GM23338 (cell line): ENCODE measurements at regions not wholly inside any gene's neighbourhood (a gene's known extent, or its start where the extent isn't known, plus 50 kb on each side); places are given as distances from the start of the nearest gene placed in this dataset.

Experiments
- ATAC-seq: fragments of 200-7000 bp; cut with Tn5 transposase; 3 replicates; pipeline ENCODE4 v1.9.1; 2020
- DNase-seq: peaks from one replicate; pipeline ENCODE4 v3.0.0-alpha.2; 2015; ENCODE audit warnings: low spot score
- H2AFZ ChIP-seq: fragments of 200-600 bp; sonication (generic); 2 replicates; pipeline ENCODE4 v1.8.0; 2016; ENCODE audit warnings: antibody characterized with exemption, mild to moderate bottlenecking, moderate library complexity
- H3F3A ChIP-seq: fragments of 200-600 bp; sonication (generic); replicated peaks from 2 replicates; pipeline ENCODE4 v1.8.0; 2017; ENCODE audit warnings: antibody characterized with exemption, mixed run types, low read depth
- H3K27ac ChIP-seq: fragments of 200-600 bp; sonication (generic); 2 replicates; pipeline ENCODE4 v1.6.1; 2016; ENCODE audit warnings: low read depth
- H3K27me3 ChIP-seq: fragments of 200-600 bp; sonication (generic); 2 replicates; pipeline ENCODE4 v1.8.0; 2016; ENCODE audit warnings: mild to moderate bottlenecking, mixed run types, moderate library complexity; ENCODE audit not compliant: insufficient read depth
- H3K36me3 ChIP-seq: fragments of 200-600 bp; sonication (generic); 2 replicates; pipeline ENCODE4 v1.8.0; 2016; ENCODE audit warnings: mild to moderate bottlenecking; ENCODE audit not compliant: insufficient read depth
- H3K4me1 ChIP-seq: fragments of 200-600 bp; sonication (generic); 2 replicates; pipeline ENCODE4 v1.8.0; 2016; ENCODE audit warnings: mild to moderate bottlenecking, moderate library complexity; ENCODE audit not compliant: insufficient read depth
- H3K4me2 ChIP-seq: fragments of 200-600 bp; sonication (generic); 2 replicates; pipeline ENCODE4 v1.7.1; 2017; ENCODE audit warnings: mixed run types
- H3K4me3 ChIP-seq: fragments of 200-600 bp; sonication (generic); 2 replicates; pipeline ENCODE4 v1.6.1; 2016; ENCODE audit warnings: mixed run types
- H3K79me2 ChIP-seq: fragments of 200-600 bp; sonication (generic); replicated peaks from 2 replicates; pipeline ENCODE4 v1.8.0; 2017; ENCODE audit warnings: mild to moderate bottlenecking; ENCODE audit not compliant: insufficient read depth
- H3K9me2 ChIP-seq: fragments of 200-600 bp; sonication (generic); 2 replicates; pipeline ENCODE4 v1.8.0; 2017; ENCODE audit not compliant: insufficient read depth
- H4K20me1 ChIP-seq: fragments of 200-600 bp; sonication (generic); replicated peaks from 2 replicates; pipeline ENCODE4 v1.8.0; 2017; ENCODE audit warnings: mild to moderate bottlenecking; ENCODE audit not compliant: insufficient read depth
- H3K27ac Mint-ChIP-seq: 2 replicates; pipeline ENCODE4 v1.8.0; 2020; ENCODE audit warnings: inconsistent platforms, mild to moderate bottlenecking, moderate library complexity, mixed read lengths
- H3K27me3 Mint-ChIP-seq: 3 replicates; pipeline ENCODE4 v1.8.0; 2022; ENCODE audit warnings: low read depth, mild to moderate bottlenecking, moderate library complexity, mixed read lengths, inconsistent platforms; ENCODE audit not compliant: insufficient read depth, poor library complexity
- H3K36me3 Mint-ChIP-seq: 3 replicates; pipeline ENCODE4 v1.8.0; 2021; ENCODE audit warnings: low read depth, mild to moderate bottlenecking, inconsistent platforms, moderate library complexity, mixed read lengths
- H3K4me1 Mint-ChIP-seq: 3 replicates; pipeline ENCODE4 v1.8.0; 2020; ENCODE audit warnings: mild to moderate bottlenecking, inconsistent platforms, mixed read lengths
- H3K4me3 Mint-ChIP-seq: 3 replicates; pipeline ENCODE4 v1.8.0; 2021; ENCODE audit warnings: moderate library complexity, mild to moderate bottlenecking, inconsistent platforms, mixed read lengths
- H3K9me3 Mint-ChIP-seq: 3 replicates; pipeline ENCODE4 v1.8.0; 2020; ENCODE audit warnings: moderate library complexity, mild to moderate bottlenecking, inconsistent platforms, mixed read lengths
- CREB1 ChIP-seq: fragments of 250-450 bp; sonication (Bioruptor Pico); IDR thresholded peaks from 2 replicates; pipeline ENCODE4 v1.5.0; 2020; ENCODE audit warnings: low read depth, mild to moderate bottlenecking, moderate library complexity
- ETS1 ChIP-seq: IDR thresholded peaks from 2 replicates; pipeline ENCODE4 v1.6.1; 2016; ENCODE audit warnings: antibody characterized with exemption
- EZH2 ChIP-seq: fragments of 200-600 bp; sonication (generic); IDR thresholded peaks from one replicate; pipeline ENCODE4 v1.8.0; 2017; ENCODE audit warnings: antibody characterized with exemption, mild to moderate bottlenecking, low read depth; ENCODE audit not compliant: unreplicated experiment
- EZH2phosphoT487 ChIP-seq: fragments of 200-600 bp; sonication (generic); IDR thresholded peaks from one replicate; pipeline ENCODE4 v1.8.1; 2018; ENCODE audit warnings: antibody characterized with exemption; ENCODE audit not compliant: unreplicated experiment
- JUNB ChIP-seq: IDR thresholded peaks from one replicate; pipeline ENCODE4 v1.6.1; 2016; ENCODE audit warnings: antibody characterized with exemption; ENCODE audit not compliant: unreplicated experiment
- NANOG ChIP-seq: IDR thresholded peaks from 2 replicates; pipeline ENCODE4 v1.6.1; 2016; ENCODE audit warnings: antibody characterized with exemption, borderline replicate concordance
- POLR2AphosphoS5 ChIP-seq: IDR thresholded peaks from 2 replicates; pipeline ENCODE4 v1.6.1; 2016; ENCODE audit warnings: antibody characterized with exemption, low read depth
- STAT1 ChIP-seq: IDR thresholded peaks from one replicate; pipeline ENCODE4 v1.6.1; 2016; ENCODE audit warnings: antibody characterized with exemption; ENCODE audit not compliant: unreplicated experiment
- ZNF114 ChIP-seq: fragments of 250-450 bp; sonication (Bioruptor Pico); IDR thresholded peaks from 2 replicates; pipeline ENCODE4 v1.5.0; 2020; ENCODE audit warnings: mild to moderate bottlenecking, moderate library complexity
- ZNF331 ChIP-seq: fragments of 250-450 bp; sonication (Bioruptor Pico); IDR thresholded peaks from 2 replicates; pipeline ENCODE4 v1.5.0; 2020; ENCODE audit warnings: low read depth, mild to moderate bottlenecking, moderate library complexity
- ZNF462 ChIP-seq: fragments of 250-450 bp; sonication (Bioruptor Pico); IDR thresholded peaks from 2 replicates; pipeline ENCODE4 v1.5.0; 2020; ENCODE audit warnings: mild to moderate bottlenecking, moderate library complexity
- TF ChIP-seq, protein P1 (sequence below), 2 experiments: fragments of 200-600 bp in 1 of 2; sonication (generic) in 1 of 2; conservative IDR thresholded peaks; 2 replicates each; pipeline versions ENCODE4 v1.5.1 to v1.6.1; 2016 to 2017; ENCODE audit warnings: antibody characterized with exemption in 2 of 2, low read depth in 2 of 2, mild to moderate bottlenecking in 2 of 2, moderate library complexity in 1 of 2
- TF ChIP-seq, protein P2 (sequence below): IDR thresholded peaks from one replicate; pipeline ENCODE4 v1.6.1; 2018; ENCODE audit warnings: antibody characterized with exemption; ENCODE audit not compliant: unreplicated experiment

GRCh38 chr13:44695520-44695919 is 119.4 kb upstream of the TSC22D1 start:
- peaks cover 5% of the 10 kb centered on the region for H3K9me2 ChIP-seq
- no peaks in the 10 kb centered on the region for H3K36me3 Mint-ChIP-seq
- H3K9me3 Mint-ChIP-seq, result no peaks in the 10 kb centered on the region
- no peaks in the 10 kb centered on the region for H3K4me1 Mint-ChIP-seq
- no peaks in the 10 kb centered on the region for H3K4me1 ChIP-seq
- H4K20me1 ChIP-seq, result no peaks in the 10 kb centered on the region
- H2AFZ ChIP-seq, result no peak overlapping the region
- no peaks in the 10 kb centered on the region for H3F3A ChIP-seq
- H3K36me3 ChIP-seq, result no peaks in the 10 kb centered on the region; the same call in 1 of the 2 replicates
- no peaks in the 10 kb centered on the region for H3K79me2 ChIP-seq
- ATAC-seq (no peak), DNase-seq (no peak)
- H3K27ac ChIP-seq, result no peak overlapping the region
- no peak overlapping the region; the same call in 1 of the 2 replicates for H3K27ac Mint-ChIP-seq
- no peaks in the 10 kb centered on the region for H3K27me3 Mint-ChIP-seq
- H3K27me3 ChIP-seq, result no peaks in the 10 kb centered on the region
- TF ChIP-seq ZNF114 (no peak), POLR2AphosphoS5 (no peak), EZH2 (no peak), EZH2phosphoT487 (no peak), CREB1 (CRISPR knock-in tag) (no peak), STAT1 (no peak), ETS1 (no peak), JUNB (no peak), NANOG (no peak), ZNF462 (CRISPR knock-in tag) (no peak), ZNF331 (CRISPR knock-in tag) (no peak)
- TF ChIP-seq, protein P1, sequence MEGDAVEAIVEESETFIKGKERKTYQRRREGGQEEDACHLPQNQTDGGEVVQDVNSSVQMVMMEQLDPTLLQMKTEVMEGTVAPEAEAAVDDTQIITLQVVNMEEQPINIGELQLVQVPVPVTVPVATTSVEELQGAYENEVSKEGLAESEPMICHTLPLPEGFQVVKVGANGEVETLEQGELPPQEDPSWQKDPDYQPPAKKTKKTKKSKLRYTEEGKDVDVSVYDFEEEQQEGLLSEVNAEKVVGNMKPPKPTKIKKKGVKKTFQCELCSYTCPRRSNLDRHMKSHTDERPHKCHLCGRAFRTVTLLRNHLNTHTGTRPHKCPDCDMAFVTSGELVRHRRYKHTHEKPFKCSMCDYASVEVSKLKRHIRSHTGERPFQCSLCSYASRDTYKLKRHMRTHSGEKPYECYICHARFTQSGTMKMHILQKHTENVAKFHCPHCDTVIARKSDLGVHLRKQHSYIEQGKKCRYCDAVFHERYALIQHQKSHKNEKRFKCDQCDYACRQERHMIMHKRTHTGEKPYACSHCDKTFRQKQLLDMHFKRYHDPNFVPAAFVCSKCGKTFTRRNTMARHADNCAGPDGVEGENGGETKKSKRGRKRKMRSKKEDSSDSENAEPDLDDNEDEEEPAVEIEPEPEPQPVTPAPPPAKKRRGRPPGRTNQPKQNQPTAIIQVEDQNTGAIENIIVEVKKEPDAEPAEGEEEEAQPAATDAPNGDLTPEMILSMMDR (conservative IDR thresholded peaks at IDR 0.05; ENCODE audit: low read depth in 2 of 2), result no peak
- TF ChIP-seq, protein P2, sequence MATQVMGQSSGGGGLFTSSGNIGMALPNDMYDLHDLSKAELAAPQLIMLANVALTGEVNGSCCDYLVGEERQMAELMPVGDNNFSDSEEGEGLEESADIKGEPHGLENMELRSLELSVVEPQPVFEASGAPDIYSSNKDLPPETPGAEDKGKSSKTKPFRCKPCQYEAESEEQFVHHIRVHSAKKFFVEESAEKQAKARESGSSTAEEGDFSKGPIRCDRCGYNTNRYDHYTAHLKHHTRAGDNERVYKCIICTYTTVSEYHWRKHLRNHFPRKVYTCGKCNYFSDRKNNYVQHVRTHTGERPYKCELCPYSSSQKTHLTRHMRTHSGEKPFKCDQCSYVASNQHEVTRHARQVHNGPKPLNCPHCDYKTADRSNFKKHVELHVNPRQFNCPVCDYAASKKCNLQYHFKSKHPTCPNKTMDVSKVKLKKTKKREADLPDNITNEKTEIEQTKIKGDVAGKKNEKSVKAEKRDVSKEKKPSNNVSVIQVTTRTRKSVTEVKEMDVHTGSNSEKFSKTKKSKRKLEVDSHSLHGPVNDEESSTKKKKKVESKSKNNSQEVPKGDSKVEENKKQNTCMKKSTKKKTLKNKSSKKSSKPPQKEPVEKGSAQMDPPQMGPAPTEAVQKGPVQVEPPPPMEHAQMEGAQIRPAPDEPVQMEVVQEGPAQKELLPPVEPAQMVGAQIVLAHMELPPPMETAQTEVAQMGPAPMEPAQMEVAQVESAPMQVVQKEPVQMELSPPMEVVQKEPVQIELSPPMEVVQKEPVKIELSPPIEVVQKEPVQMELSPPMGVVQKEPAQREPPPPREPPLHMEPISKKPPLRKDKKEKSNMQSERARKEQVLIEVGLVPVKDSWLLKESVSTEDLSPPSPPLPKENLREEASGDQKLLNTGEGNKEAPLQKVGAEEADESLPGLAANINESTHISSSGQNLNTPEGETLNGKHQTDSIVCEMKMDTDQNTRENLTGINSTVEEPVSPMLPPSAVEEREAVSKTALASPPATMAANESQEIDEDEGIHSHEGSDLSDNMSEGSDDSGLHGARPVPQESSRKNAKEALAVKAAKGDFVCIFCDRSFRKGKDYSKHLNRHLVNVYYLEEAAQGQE, result no peak
- no peak overlapping the region for H3K4me3 ChIP-seq
- H3K4me3 Mint-ChIP-seq, result no peak overlapping the region
- H3K4me2 ChIP-seq, result no peak overlapping the region
